GM18861 (cell line): ENCODE measurements at regions not wholly inside any gene's neighbourhood (a gene's known extent, or its start where the extent isn't known, plus 50 kb on each side); places are given as distances from the start of the nearest gene placed in this dataset.

Experiments
- ATAC-seq: cut with Tn5 transposase; IDR thresholded peaks from one replicate; pipeline ENCODE4 v1.9.1; 2021; ENCODE audit not compliant: unreplicated experiment

- ATAC-seq: no peak
Measured at GRCh38 chr3:73727117-73727821, 102.5 kb upstream of the PDZRN3 start.

- no peak for ATAC-seq
Measured at GRCh38 chr3:73723596-73723995, 98.9 kb upstream of the PDZRN3 start.

GRCh38 chr3:73719861-73720260, 95.1 kb upstream of the PDZRN3 start:
- ATAC-seq: no peak

GRCh38 chr3:73719413-73719851, 94.7 kb upstream of the PDZRN3 start:
- no peak for ATAC-seq

GRCh38 chr3:73718326-73719110, 93.8 kb upstream of the PDZRN3 start:
- ATAC-seq: no peak

GRCh38 chr3:73716418-73716817, 91.7 kb upstream of the PDZRN3 start:
- no peak for ATAC-seq

GRCh38 chr3:73710340-73710739, 85.6 kb upstream of the PDZRN3 start:
- ATAC-seq: no peak

GRCh38 chr3:73709712-73710111, 85.0 kb upstream of the PDZRN3 start:
- no peak for ATAC-seq

- ATAC-seq: no peak
Measured at GRCh38 chr3:73708956-73709355, 84.2 kb upstream of the PDZRN3 start.

GRCh38 chr3:73707772-73708171, 83.0 kb upstream of the PDZRN3 start:
- no peak for ATAC-seq

- no peak for ATAC-seq
Measured at GRCh38 chr3:73706771-73707170, 82.0 kb upstream of the PDZRN3 start.

- no peak for ATAC-seq
Measured at GRCh38 chr3:73705792-73706191, 81.1 kb upstream of the PDZRN3 start.

GRCh38 chr3:73699327-73699726, 74.6 kb upstream of the PDZRN3 start:
- ATAC-seq: no peak

- ATAC-seq: no peak
Measured at GRCh38 chr3:73697020-73697419, 72.3 kb upstream of the PDZRN3 start.

- no peak for ATAC-seq
Measured at GRCh38 chr3:73695841-73696240, 71.1 kb upstream of the PDZRN3 start.

GRCh38 chr3:73694983-73695757, 70.4 kb upstream of the PDZRN3 start:
- no peak for ATAC-seq

- no peak for ATAC-seq
Measured at GRCh38 chr3:73687106-73688004, 62.6 kb upstream of the PDZRN3 start.

- ATAC-seq: no peak
Measured at GRCh38 chr3:73685061-73685460, 60.3 kb upstream of the PDZRN3 start.

- ATAC-seq: no peak
Measured at GRCh38 chr3:73683706-73684105, 59.0 kb upstream of the PDZRN3 start.

- no peak for ATAC-seq
Measured at GRCh38 chr3:73681610-73682009, 56.9 kb upstream of the PDZRN3 start.

GRCh38 chr3:73681198-73681597, 56.5 kb upstream of the PDZRN3 start:
- ATAC-seq: no peak
